ENCODE measurements at regions not wholly inside any gene's neighbourhood (a gene's known extent, or its start where the extent isn't known, plus 50 kb on each side); places are given as distances from the start of the nearest gene placed in this dataset.
"Not testable (repeated sequence)": the region's sequence is repeated elsewhere in the genome, so short reads cannot be mapped to it uniquely, and the experiment has no call there.

DNA sequence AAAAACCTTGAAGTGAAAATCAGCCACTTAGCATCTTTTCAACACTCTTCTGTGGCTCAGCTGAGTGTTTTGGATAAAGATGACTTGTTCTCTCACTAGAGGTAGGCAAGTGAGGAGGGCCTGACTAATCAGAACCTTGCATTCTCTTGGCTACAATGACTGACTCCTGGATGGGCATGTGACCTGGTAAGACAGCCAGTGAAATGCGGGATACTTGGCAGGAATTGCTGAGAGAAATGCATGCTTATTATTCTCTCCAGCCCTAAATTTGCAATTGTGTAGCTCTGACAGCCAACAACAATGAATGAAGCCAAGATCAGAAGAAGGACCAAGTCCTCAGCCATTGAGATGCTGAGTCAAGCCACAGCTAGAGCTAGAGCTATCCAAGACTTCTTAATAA, 490.5 kb upstream of the ZNF608 start:
- DNase-seq (ENCODE audit: low read depth in 2 of 2): no peak

DNA sequence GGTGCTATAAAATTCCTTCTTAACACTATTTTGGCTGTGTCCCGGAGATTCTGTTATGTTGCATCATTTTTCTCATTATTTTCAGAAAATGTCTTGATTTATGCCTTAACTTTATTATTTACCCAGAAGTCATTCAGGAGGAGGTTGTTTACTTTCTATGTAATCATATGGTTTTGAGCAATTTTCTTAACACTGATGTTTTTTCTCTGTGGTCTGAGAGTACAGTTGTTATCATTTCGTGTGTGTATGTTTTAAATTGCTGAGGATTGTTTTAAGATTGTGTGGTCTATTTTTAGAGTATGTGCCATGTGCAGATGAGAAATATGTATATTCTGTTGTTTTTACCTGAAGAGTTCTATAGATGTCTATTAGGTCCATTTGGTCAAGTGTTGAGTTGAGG, 498.1 kb upstream of the ZNF608 start:
- DNase-seq (ENCODE audit: low read depth in 2 of 2): no peak

DNA sequence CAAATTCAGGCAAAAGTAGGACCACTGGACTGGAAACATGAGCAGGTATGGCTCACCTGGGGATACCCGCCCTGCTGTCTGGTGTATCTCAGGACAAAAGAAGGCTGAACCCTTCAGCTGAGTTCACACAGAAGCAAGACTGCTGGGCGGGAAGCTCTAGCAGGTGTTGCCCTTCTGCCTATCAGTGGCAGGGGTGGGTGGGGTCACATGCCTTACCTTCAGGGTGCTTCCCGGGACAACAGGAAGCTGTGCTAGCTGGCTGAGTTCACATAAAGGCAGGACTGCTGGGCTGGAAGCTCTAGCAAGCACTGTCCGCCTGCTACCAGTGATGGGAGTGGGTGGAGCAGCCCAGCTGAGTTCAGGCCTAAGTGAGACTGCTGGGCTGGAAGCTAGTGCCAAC, 498.8 kb upstream of the ZNF608 start:
- no peak for DNase-seq (ENCODE audit: low read depth in 2 of 2)

DNA sequence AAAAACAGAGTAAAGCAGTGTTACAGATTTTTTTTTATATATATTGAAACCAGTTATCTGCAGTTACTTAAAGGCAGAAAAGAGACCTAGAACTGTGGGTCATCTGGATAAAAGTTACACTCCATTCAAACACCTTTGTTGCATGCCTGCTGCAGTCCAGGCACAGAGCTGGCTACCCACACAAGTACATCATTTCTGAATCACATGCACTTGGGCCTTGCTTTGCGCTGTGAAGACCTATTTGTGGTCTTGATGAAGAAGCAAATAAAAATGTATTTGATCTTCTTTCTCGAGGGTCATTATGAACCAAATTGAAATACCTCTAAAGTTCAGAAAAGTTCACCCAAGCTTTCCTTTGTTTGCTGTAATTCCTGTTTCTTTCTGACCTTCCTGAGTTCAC, 503.0 kb upstream of the ZNF608 start:
- DNase-seq (ENCODE audit: low read depth in 2 of 2): no peak

DNA sequence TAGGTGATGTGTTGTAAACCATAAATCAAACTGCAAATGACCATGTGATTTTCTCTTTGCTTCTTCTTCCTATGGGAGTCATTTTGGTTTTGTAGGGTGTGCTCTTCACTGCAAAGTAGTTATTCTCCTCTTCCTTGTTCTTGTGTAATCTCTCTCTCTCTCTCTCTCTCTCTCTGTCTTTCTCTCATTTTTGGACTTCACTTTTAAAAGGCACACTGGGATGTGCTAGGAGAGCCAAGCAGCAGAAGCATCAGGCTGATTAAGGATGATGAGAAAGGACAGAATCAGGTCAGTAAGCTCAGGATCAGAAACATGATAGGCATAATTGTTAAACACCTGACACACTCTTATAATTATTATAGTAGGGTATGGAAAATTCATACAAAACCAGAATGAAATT, 505.3 kb upstream of the ZNF608 start:
- DNase-seq (ENCODE audit: low read depth in 2 of 2): no peak

DNA sequence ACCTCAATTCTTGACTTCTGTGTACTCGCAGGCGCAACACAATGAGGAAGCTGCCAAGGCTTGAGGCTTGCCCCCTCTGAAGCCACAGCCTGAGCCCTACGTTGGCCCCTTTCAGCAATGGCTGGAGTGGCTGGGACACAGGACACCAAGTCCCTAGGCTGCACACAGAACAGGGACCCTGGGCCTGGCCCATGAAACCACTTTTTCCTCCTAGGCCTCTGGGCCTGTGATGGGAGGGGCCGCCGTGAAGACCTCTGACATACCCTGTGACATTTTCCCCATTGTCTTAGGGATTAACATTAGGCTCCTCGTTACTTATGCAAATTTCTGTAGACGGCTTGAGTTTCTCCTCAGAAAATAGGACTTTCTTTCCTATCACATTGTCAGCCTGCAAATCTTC, 507.2 kb upstream of the ZNF608 start:
- DNase-seq (ENCODE audit: low read depth in 2 of 2): not testable (repeated sequence)

DNA sequence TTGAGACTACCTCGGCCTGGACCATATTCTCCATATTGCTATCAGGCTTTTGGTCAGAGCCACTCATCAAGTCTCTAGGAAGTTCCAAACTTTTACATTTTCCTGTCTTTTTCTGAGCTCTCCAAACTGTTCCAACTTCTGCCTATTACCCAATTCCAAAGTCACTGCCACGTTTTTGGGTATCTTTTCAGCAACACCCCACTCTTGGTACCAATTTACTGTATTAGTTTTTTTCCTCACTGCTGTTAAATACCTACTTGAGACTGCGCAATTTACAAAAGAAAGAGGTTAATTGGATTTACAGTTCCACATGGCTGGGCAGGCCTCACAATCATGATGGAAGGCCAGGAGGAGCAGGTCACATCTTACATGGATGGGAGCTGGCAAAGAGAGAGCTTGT, 507.8 kb upstream of the ZNF608 start:
- no peak for DNase-seq (ENCODE audit: low read depth in 2 of 2)

DNA sequence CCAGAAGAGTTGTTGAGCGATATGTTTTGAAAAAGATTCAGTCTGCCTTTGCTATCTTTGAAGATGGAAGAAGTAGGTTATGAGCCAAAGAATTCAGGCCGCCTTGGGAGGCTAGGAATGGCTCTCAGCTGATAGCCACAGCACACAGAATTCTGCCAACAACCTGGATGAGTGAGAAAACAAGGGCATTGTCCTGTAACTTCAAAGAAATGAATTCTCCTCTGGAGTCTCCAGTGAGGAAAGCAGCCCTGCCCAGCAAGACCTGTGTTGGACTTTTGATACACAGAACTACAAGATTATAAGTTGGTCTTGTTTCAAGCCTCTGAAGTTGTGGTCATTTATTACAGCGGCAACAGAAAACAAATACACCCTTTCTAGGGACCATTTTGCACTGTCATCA, 509.9 kb upstream of the ZNF608 start:
- no peak for DNase-seq (ENCODE audit: low read depth in 2 of 2)

DNA sequence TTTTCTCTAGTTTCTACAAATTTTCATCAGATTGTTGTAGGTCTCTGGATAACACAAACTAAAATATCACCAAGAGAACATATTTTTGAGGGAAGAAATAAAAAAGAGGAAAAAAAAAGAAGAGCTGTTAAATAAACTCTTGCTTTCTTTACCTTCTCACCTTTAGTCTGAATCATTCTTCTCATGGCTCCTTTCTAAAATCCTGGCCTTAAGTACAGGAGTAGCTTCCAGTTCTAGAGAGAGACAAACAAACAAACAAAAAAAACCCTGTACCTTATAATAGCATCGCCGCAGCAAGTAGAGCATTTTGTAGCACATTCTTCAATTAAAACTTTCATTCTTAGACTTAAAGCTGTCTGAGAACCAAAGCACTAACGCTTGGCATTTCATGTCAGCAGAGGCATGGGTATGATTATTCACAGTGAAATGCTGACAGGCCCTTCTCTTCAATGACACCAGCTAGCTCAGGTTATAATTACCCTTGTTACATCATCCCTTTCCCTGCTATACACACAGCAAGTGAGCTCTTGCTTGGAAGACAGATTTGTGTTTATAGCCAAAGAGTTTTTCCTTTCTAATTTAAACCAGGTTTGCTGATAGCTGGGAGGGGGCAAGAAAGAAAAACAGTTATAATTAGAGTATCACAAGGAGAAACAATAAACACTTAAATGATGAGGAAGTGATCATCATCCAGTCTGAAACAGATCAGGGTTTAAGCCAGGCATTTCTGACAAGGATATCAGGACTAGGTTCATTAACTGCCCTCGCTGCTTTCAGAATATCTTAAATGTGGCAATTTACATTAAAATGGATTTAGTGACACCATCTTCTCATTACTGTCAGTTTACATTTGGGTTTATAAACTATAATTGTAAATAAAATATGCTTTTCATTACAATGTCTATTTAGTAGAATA, 510.9 kb upstream of the ZNF608 start:
- peak in 1 of 2 donors; percentile 27 for DNase-seq (ENCODE audit: low read depth in 2 of 2)

DNA sequence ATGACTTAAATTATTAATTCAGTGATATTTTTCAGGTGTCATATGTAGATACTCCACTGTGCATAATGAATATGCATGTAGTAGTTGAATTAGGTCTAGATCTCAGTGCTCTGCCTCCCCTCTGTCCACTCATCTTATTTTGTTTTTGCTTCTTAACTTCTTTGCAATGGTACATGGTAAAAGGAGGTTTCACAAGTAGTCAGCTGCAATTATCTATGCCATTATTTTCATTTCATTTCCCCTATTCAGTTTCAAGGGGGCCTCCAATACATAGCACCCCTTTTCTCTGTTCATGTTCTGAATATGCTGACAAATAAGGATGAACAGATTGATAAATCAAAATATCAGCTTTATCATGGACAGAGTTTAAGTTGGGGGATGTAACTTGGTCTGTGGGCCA, 511.6 kb upstream of the ZNF608 start:
- DNase-seq (ENCODE audit: low read depth in 2 of 2): no peak

DNA sequence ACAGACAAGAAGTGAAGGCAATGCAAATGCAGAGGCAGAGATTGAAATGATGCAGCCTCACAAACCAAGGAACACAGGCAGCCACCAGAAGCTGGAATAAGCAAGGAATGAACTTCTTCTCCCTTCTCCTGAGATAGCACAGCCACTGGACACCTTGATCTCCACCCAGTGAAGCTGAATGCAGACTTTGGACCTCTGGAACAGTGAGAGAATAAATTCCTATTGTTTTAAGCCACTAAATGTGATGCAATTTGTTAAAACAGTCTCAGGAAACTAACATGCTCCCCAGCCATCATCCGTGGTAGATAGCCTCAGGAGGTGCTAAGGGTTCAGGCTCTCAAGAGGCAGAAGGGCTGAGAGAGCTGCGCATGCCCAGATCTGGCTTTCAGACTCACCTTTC, 512.2 kb upstream of the ZNF608 start:
- DNase-seq (ENCODE audit: low read depth in 2 of 2): no peak

DNA sequence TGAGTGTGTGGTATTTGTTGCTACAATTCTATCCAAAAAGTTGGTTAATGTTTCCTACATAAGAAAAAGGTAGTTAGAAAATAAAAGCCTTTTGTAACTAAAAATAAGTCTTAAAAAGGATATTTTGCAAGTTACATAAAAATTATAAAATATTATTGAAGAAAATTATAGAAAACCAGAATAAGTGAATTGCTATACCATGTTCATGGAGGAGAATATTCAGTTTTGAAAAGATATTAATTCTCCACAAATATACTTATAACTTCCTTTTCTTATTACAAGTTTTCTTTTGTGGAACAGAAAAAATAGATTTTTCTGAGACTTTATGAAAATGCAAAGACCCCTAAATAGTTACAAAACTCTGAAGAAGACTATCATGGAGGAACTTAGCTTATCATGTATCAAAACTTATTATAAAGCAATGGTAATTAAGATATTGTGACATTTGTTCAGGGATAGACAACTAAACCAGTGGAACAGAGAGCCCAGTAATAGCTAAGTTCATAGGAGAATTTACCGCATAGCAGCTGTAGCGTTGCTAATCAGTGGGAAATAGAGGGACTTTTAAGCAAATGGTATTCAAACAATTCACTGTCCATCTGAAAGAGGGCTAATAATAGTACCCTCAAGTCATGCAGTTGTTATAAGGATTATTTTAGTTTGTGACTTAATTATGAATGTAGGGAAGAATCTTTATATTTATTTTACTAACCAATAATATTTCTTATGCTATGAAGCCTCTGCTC, 515.2 kb upstream of the ZNF608 start:
- DNase-seq (ENCODE audit: low read depth in 2 of 2): no peak

DNA sequence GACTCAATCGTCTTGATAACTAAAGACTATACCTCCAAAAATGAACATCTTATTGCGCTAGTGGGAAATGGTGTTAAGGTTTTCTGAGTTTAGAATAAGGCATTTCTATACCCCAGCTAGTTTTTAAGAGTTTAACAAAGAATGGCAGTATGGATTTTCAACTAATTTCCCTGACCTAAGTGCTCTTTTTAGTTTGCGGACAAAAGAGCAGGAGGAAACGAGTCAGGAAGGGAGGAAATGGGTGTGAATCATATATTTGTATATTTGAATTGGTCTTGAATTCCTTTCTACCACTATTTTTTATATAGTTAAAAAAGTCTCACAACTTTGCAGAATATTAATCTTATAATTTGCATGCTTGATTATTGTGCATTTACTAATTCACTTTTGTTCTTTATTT, 516.3 kb upstream of the ZNF608 start:
- peak; percentile 82 to 87 for DNase-seq (ENCODE audit: low read depth in 2 of 2)

DNA sequence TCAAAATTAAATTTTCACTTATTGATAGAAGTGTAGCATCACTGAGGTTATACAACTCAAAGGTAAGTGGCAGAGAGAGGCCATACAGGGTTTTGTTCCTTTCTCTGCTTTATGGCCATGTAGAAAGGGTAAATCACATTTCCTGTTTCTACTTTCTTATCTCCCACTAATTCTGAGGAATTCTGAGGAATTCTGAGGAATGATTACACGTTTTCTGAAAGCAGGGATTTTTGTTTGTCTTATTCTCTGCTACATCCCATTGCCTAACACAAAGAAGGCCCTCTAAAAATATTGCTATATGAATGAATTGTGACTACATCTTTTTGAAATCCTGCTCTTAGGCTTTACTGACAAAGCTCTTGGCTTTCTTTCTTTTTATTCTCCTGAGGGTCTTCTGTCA, 516.9 kb upstream of the ZNF608 start:
- peak in 1 of 2 donors; percentile 19 for DNase-seq (ENCODE audit: low read depth in 2 of 2)

DNA sequence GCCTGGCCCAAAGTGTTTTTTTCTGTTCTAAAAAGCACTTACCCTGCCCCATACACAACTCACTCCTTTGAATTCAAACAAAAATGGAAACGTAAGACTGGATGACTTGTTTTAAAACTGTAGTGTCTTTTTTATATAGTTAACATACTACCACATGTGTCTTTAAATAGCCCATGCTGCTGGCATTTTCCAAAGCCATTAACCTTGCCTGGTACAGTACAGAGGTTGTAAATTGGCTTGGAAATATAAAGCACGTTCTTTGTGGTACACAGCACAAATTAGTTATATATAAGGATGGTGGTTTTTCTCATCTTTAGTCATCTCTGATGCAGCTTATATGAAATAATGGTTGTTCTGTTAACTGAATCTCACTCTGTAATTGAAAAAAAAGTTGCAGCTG, 519.7 kb upstream of the ZNF608 start:
- DNase-seq (ENCODE audit: low read depth in 2 of 2): no peak

DNA sequence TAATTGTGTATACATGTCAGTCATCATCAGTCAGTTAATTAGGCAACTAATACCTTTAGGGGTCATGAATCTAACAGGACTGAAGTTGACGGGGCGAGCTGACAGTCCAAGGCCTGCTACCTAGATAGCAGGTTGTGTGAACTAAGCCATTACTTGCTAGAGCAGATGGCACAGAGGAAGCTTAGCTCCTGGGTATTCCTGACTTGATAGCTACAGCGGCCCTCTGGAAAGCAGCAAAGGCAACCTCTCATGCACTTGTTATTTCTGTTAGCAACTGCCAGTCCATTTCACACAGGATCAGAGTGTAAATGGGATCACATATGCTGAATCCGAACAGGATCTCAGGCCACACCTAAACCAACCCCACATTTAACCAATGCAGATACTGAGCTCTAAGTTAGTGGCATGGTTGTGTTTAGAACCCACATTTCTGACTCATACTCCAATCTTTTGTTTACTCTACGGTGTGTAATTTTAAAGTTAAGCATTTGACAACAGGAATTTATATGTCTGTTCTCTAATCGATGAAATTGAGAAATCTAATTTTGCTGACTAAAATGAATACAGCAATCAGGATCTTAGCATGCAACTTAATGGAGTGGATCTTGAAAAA, 521.3 kb upstream of the ZNF608 start:
- DNase-seq (ENCODE audit: low read depth in 2 of 2): no peak

DNA sequence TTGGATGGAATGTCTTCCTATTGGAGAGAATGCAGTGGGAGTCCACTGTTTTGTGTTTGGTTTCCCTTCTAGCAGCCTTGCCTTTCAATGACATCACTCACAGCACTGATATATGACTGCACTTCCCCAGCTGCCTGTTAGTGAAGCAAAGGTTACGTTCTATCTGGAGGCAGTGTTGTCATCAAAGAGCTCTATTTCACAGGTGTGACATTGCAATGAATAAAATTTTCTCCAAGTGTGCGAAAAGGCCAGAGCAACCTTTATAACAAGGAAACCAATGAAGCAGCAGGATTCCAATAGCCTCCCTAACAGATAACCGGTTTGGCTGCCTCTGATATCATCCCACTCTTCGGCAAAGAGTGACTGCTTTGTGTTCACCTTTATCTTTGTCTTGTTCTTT, 523.5 kb upstream of the ZNF608 start:
- DNase-seq (ENCODE audit: low read depth in 2 of 2): peak; percentile 21 to 34

DNA sequence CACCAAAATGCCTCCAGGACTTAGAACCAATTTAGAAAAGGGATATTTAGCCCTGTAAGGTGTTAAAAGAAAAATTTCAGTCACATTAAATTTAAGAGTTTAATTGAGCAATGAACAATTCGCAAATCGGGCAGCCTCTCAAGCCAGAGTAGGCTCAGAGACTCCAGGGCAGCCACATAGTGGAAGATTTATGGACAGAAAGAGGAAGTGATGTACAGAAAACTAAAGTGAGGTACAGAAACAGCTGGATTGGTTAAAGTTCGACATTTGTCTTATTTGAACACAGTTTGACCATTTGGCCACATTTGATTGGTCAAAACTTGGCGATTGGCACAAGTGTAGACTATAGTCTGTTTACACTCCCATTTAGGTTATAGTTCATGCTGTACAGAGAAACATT, 525.9 kb upstream of the ZNF608 start:
- DNase-seq (ENCODE audit: low read depth in 2 of 2): no peak

DNA sequence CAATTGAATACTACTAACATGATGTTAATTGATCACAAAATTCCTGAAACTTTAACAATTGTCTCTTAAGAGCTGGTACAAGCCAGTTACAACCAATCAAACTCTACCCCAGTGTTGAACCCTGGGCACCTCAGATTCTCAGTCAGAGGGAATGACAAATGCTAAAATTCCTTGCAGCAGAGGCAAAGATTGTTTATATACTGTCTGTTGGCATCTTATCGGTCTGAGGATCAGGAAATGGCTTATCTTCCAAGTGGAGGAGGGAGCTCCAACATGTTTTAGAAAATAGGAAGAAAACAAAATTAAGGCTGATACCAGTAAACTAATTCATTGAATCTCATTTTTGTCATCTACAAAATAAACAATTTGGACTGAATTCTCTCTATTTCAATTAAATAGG, 527.8 kb upstream of the ZNF608 start:
- DNase-seq (ENCODE audit: low read depth in 2 of 2): peak in 1 of 2 donors; percentile 29

DNA sequence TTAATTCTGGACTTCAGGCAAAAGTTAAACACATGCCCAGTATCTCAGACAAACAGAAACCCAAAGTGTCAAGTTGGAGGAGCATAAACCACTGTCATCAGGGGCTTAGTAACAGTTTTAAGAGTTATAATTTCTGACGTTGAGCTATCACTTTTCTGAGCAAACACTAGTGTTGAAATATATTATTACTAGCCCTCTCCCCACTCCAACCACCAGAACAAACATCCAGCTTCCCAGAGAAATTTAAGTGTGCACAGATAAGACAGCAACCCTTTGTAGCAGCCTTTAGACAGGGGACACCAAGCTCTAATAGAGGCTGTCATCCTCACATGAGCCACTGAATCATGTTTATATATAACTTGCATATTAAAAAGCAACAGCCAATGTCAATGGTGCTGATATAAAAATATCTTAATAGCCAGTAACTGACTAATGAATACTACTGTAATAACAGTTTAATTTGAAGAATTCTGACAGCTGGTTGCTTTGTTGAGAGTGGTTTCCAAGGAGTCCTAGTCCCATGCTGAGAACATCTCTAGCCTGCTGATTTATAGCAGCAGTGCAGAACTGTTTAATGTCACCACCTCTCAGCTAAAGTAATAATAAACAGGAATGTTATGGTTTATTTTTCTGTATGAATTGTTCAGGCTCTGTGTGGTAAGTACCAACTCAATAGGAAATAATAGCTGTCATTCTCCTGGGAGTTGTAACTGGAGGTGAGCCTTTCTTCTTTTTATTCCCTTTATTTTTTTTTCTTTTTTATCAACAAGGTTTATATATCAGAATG, 528.7 kb upstream of the ZNF608 start:
- peak in 1 of 2 donors; percentile 71 for DNase-seq (ENCODE audit: low read depth in 2 of 2)

DNA sequence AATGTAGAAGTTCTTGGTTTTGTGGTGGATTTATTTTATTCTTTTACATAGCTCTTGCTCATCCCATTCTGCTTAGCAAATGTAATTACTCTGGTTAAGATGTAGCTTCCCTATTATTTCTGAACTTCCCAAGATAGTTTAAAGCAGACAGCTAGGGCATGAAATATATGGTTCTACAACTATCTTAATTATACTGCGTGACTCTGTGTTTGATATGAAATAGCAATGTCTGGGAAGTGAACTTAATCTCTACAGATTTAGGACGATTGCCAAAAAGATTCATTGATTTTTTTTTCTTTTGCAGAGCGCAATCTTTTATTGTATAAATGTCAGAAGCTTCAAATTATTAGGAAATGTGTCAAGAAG, 529.3 kb upstream of the ZNF608 start:
- DNase-seq (ENCODE audit: low read depth in 2 of 2): no peak

DNA sequence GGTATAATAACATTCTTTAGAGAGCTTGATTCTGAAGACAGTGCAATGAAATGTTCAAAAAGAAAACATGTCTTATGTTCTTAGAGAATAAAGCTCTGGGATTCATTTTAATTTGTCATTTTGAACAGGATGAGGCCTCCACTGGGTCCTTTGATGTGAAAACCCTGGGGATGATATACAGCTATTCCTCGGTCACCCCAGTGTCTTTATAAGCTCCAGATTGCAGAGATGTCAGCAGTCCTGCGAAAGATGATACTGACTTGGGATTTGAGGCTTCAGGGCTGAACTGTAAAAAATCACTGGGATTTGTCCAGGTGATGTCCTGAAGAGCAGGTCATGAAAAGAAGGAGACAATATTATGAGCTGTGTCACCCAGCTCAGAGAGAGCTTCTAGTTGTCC, 529.7 kb upstream of the ZNF608 start:
- DNase-seq (ENCODE audit: low read depth in 2 of 2): no peak
